GM18873 (cell line): ENCODE measurements at regions not wholly inside any gene's neighbourhood (a gene's known extent, or its start where the extent isn't known, plus 50 kb on each side); places are given as distances from the start of the nearest gene placed in this dataset.
"Not testable (repeated sequence)": the region's sequence is repeated elsewhere in the genome, so short reads cannot be mapped to it uniquely, and the experiment has no call there.

Experiments used
- ATAC-seq: cut with Tn5 transposase; IDR thresholded peaks from one replicate; pipeline ENCODE4 v1.9.1; 2021; ENCODE audit warnings: mild to moderate bottlenecking, moderate library complexity, moderate number of reproducible peaks; ENCODE audit not compliant: unreplicated experiment, low FRiP score

DNA sequence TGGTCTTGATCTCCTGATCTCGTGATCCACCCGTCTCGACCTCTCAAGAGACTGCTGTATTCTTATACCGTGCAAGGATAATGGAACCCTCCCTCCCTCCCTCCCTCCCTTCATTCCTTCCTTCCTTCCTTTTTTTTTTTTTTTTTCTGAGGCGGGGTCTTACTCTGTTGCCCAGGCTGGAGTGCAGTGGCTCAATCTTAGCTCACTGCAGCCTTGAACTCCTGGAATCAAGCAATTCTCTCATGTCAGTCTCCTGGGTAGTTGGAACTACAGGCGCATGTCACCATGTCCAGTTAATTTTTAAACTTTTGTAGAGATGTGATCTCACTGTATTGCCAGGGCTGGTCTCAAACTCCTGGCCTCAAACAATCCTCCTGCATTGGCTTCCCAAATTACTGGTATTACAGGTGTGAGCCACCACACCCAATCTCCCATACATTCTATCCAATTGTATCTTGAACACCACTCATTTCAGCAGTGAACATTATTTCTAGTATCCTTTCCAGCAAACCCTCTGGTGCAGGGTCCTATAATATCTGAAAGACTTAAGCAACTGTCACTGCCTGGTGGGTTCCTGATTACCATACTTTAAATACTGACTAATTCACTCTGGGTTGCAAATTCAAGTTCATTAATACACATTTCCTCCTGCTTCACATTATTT is 210.0 kb upstream of the ZNF217 start:
- no peak for ATAC-seq

DNA sequence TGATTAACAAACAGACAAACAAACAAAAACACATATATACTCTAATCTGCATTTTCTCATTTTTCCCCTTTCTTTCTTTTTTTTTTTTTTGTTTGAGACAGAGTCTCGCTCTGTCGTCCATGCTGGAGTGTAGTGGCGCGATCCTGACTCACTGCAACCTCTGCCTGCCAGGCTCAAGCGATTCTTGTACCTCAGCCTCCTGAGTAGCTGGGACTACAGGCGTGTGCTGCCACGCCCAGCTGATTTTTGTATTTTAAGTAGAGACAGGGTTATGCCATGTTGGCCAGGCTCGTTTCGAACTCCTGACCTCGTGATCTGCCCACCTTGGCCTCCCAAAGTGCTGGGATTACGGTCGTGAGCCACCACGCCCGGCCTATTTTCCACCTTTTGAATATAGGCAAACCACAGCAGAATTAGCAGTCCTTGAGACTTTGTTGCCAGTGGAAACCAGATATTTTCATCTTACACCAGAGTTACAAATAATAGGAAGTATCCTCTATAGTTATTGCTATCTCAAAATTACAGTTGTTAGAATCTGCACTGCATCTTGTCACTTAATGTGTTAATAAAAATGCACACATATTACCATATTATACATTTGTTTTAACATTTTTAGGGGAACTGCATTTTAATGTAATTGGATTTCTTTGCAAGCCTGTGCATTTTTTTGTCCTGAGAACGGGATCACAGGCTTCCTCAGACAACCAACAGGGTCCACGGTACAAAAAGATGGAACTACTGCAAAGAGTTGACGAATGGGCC is 208.2 kb upstream of the ZNF217 start:
- ATAC-seq, result no peak

DNA sequence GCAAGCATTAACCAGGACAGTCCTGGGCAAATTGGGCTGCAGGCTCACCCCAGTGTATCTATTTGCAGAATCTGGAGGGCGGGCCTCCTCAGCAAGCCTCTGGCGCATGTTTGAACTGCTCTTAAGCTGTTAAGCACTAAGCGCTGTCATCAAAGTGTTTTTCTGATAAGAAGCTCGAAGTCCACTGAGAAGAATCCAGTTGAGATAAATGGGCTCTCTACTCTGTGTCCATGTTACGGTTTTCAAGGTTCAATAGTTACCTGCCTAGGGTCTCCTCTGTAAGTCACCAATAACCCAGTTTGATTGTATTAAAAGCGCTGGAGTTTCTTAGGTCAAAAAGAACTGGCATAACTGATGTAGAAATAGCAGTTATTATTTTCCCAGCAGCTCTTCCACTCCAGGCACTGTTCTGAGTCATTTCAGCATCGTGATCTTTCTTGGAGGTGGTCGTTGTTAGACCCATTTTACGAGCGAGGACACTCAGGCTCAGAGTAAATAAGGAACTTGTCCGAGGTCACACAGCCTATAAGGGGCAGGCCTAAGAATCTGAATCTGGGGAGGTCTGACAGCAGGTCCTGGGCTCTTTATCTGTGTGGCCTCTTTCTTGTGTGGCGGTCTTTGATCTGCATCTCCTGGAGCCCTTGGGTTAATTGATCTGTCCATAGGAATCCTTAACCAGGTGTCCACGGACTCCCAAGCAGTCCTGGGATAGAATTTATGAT is 207.4 kb upstream of the ZNF217 start:
- no peak for ATAC-seq

GRCh38 chr20:53800418-53800817 is 206.8 kb upstream of the ZNF217 start:
- no peak for ATAC-seq

- ATAC-seq, result no peak
These were observed 203.4 kb upstream of the ZNF217 start for GRCh38 chr20:53797085-53797484.

GRCh38 chr20:53795170-53795569 is 201.5 kb upstream of the ZNF217 start:
- ATAC-seq, result no peak

GRCh38 chr20:53794529-53795115 is 201.0 kb upstream of the ZNF217 start:
- no peak for ATAC-seq

DNA sequence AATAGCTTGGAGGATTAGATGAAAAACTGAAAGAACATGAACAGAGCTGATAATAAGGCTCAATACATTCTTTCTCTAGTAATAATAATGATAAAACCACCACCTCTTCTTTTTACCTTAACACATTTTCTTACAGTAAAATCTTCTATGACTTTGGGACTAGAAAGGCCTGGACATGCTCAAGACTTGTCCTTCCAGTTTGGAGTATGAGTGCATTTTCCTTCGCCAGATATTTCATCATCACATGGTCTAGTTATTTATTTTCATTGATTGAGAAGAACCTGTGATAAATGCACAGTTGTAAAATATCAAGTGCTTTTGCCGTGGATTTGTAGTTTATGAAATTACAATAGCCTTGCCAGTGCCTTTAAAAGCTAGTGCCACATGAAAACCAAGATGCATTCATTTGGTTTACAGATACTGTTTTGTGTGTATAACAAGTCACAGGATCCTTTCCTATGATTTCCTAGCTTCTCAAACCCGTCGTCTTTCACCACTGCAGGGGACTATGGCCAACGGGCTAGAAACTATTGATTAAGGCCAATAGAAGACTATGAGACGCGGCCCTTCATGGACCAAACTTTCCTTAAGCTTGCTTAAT is 200.2 kb upstream of the ZNF217 start:
- no peak for ATAC-seq

DNA sequence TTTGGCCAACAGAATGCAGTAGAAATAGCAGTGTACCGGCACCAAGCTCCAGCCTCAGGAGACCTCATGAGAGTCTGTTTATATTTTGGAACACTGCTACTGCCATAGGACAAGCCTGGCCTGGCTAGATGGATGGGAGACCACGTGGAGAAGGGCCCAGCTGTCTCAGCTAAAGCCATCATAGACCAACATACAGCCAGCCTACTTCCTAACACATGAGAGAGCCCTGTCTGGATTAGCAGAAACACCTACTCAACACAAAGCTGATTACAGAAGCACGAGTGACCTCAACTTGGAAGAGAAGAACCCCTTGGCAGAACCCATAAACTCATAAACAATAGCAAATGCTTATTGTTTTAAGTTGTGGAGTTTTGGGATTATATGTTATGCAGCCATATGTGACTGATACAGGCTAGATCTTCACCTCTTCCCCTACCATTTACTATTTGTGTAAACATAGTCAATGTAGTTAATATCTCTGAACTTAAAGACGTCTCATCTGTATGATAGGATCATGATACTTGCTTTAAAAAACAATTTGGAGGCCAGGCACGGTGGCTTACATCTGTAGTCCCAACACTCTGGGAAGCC is 199.4 kb upstream of the ZNF217 start:
- ATAC-seq, result no peak

- no peak for ATAC-seq
These were observed 196.5 kb upstream of the ZNF217 start for GRCh38 chr20:53789989-53790675.

GRCh38 chr20:53788253-53789022 is 194.8 kb upstream of the ZNF217 start:
- ATAC-seq, result no peak

DNA sequence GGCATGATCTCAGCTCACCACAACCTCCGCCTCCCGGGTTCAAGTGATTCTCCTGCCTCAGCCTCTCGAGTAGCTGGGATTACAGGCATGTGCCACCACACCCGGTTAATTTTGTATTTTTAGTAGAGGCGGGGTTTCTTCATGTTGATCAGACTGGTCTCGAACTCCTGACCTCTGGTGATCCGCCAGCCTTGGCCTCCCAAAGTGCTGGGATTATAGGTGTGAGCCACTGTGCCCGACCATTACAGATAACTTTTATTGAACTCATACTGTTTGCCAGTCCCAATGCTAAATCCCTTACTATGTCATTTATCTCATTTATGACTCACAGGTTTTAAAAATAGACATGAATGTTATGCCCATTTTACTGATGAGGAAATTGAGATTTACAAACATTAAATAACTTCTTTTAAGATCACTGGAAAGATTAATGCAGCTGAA is 193.9 kb upstream of the ZNF217 start:
- not testable (repeated sequence) for ATAC-seq

DNA sequence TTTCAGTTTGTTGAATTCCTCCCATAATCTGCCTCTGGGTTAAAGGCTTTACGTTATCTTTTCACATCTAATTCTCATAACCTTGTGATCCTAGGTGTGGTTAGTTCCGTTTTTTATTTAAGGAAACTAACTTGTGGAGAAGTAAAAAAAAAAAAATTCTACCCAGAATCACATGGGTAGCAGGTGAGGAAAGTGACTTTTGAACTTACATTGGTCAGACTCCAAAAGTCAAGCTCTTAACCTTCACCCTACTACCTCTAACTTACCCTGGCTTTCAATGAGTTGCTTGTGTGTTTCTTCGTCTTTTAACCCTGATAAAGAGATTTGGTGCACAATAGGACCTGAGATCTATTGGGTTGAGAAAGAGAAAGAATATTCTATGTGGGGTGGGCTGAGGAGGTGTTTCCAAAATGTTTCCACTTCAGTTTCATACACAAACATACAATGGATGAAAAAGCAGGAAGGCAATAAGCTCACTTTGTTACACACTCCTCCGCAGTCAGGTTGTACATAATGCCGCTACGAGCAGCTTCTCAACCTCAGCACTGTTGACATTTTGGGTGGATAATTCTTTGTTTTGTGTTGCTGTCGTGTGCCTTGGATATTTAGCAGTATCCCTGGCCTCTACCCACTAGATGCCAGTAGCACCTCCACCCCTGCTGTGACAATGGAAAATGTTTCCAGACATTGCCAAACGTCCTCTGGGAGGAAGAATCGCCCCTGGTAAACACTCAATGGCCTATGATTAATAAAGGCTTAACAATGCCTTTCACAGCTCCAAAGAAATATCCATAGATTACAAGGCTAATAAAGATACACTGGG is 193.0 kb upstream of the ZNF217 start:
- no peak for ATAC-seq

DNA sequence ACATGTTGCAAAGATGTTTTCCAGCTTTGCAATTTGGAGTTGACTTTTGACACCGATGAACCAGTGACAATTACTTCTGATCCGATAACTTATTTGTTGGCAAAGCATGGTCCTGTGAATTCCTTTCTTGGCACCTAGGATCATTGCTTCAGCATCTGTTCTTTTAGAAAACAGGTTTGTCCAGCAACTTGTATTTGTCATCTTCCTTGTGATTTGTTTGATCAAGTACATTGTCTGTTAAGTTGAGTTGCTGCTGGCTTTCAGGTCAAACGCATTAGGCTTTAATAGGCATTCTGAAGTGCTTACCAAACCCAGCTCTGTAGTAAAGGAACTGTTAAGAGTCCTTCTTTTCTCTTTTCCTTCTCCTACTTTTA is 192.4 kb upstream of the ZNF217 start:
- no peak for ATAC-seq

- no peak for ATAC-seq
These were observed 191.7 kb upstream of the ZNF217 start for GRCh38 chr20:53785320-53785719.

- no peak for ATAC-seq
These were observed 190.1 kb upstream of the ZNF217 start for GRCh38 chr20:53783768-53784167.

GRCh38 chr20:53782612-53783246 is 189.1 kb upstream of the ZNF217 start:
- ATAC-seq, result no peak

GRCh38 chr20:53779822-53780221 is 186.2 kb upstream of the ZNF217 start:
- ATAC-seq, result no peak
